Esophagus muscularis mucosa (tissue), 3 donors: ENCODE measurements at regions not wholly inside any gene's neighbourhood (a gene's known extent, or its start where the extent isn't known, plus 50 kb on each side); places are given as distances from the start of the nearest gene placed in this dataset.

Source experiments
- POLR2A ChIP-seq: fragments of 450-650 bp; IDR thresholded peaks from one replicate; pipeline ENCODE4 v1.6.1; 2017; ENCODE audit warnings: antibody characterized with exemption, moderate library complexity, mild to moderate bottlenecking, low read depth
- TF ChIP-seq, protein P1 (sequence below), 3 experiments: fragments of 200-600 bp in 2 of 3; fragments of 450-650 bp in 1 of 3; sonication (generic) in 2 of 3; IDR thresholded peaks; one replicate each; pipeline ENCODE4 v1.5.1; 2017 to 2019; ENCODE audit warnings: antibody characterized with exemption in 3 of 3, mild to moderate bottlenecking in 2 of 3, moderate library complexity in 1 of 3

DNA sequence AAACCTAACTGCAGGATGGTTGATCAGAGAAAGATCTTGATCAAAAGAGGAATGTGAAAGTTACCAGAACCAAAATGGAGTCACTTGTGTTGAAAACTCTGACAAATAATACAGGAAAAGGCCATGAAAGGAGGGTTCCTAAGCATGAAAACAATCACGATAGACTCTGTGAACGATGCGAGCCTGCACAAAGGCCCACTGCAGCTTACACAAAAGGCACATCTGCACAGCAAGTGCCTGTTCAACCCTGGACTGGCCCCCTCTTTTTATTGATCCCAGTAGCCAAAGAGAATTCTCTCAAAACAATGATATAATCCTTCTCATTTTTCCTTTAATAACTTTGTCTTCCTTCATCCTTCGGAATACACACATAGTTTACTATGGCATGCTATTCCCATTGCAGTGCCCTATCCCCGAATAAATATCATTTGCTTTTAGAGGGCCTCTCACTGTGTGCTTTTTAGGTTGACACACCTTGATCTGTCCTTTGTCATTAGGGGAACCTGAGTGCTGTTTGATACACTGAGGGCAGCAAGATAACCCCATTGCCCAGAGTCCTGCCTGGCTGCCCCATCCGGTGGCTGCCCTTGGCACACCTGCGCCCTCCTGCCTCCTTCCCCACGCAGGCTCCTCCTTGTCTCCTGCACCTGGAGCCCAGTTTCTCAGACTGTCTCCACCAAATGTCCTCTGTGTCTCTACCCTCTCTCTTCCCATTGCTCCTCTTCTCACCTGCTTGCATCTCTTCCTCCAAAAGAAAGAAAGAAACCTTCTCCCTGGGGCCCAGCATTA, 98.3 kb upstream of the FRMD1 start:
- no peak for TF ChIP-seq POLR2A
- TF ChIP-seq, protein P1, sequence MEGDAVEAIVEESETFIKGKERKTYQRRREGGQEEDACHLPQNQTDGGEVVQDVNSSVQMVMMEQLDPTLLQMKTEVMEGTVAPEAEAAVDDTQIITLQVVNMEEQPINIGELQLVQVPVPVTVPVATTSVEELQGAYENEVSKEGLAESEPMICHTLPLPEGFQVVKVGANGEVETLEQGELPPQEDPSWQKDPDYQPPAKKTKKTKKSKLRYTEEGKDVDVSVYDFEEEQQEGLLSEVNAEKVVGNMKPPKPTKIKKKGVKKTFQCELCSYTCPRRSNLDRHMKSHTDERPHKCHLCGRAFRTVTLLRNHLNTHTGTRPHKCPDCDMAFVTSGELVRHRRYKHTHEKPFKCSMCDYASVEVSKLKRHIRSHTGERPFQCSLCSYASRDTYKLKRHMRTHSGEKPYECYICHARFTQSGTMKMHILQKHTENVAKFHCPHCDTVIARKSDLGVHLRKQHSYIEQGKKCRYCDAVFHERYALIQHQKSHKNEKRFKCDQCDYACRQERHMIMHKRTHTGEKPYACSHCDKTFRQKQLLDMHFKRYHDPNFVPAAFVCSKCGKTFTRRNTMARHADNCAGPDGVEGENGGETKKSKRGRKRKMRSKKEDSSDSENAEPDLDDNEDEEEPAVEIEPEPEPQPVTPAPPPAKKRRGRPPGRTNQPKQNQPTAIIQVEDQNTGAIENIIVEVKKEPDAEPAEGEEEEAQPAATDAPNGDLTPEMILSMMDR (IDR thresholded peaks at IDR 0.05), result no peak
